GM21423 (cell line): ENCODE measurements at regions not wholly inside any gene's neighbourhood (a gene's known extent, or its start where the extent isn't known, plus 50 kb on each side); places are given as distances from the start of the nearest gene placed in this dataset.

Experiments
- ATAC-seq: cut with Tn5 transposase; IDR thresholded peaks from one replicate; pipeline ENCODE4 v1.9.1; 2021; ENCODE audit warnings: mild to moderate bottlenecking, moderate library complexity; ENCODE audit not compliant: unreplicated experiment

- ATAC-seq = no peak
Observed at GRCh38 chr10:124305131-124305530, 113.6 kb downstream of the OAT start.

- no peak for ATAC-seq
Observed at GRCh38 chr10:124303662-124304418, 114.9 kb downstream of the OAT start.

GRCh38 chr10:124302951-124303505 lies 115.7 kb downstream of the OAT start:
- no peak for ATAC-seq

GRCh38 chr10:124301736-124302135 lies 117.0 kb downstream of the OAT start:
- no peak for ATAC-seq

GRCh38 chr10:124300735-124301134 lies 118.0 kb downstream of the OAT start:
- no peak for ATAC-seq

- ATAC-seq = no peak
Observed at GRCh38 chr10:124300224-124300623, 118.5 kb downstream of the OAT start.

- ATAC-seq = no peak
Observed at GRCh38 chr10:124299696-124300095, 119.0 kb downstream of the OAT start.

- no peak for ATAC-seq
Observed at GRCh38 chr10:124298891-124299290, 119.8 kb downstream of the OAT start.

GRCh38 chr10:124296813-124297788 lies 121.6 kb downstream of the OAT start:
- no peak for ATAC-seq

- no peak for ATAC-seq
Observed at GRCh38 chr10:124296121-124296812, 122.5 kb downstream of the OAT start.

- no peak for ATAC-seq
Observed at GRCh38 chr10:124294811-124295770, 123.6 kb downstream of the OAT start.

- ATAC-seq = no peak
Observed at GRCh38 chr10:124293616-124294449, 124.9 kb downstream of the OAT start.

GRCh38 chr10:124292911-124293615 lies 125.7 kb downstream of the OAT start:
- ATAC-seq = no peak

GRCh38 chr10:124291001-124291701 lies 127.6 kb downstream of the OAT start:
- ATAC-seq = no peak

GRCh38 chr10:124289851-124290795 lies 128.6 kb downstream of the OAT start:
- peak; percentile 45 for ATAC-seq
